K562 (cell line): ENCODE measurements at regions not wholly inside any gene's neighbourhood (a gene's known extent, or its start where the extent isn't known, plus 50 kb on each side); places are given as distances from the start of the nearest gene placed in this dataset.

Experiments used
- MBD1 ChIP-seq: fragments of 250-450 bp; sonication (Bioruptor Pico); IDR thresholded peaks from 2 replicates; pipeline ENCODE4 v1.8.0; 2022; ENCODE audit warnings: inconsistent platforms
- MYC ChIP-seq, 2 experiments: fragments of 250-450 bp in 1 of 2; sonication (Bioruptor Pico) in 1 of 2; IDR thresholded peaks; 2 replicates each; pipeline versions ENCODE4 v1.5.1 to v1.6.1; 2012 to 2021; ENCODE audit warnings: low read depth in 2 of 2, borderline replicate concordance in 1 of 2, improper control_type of control experiment in 1 of 2, low read length in 1 of 2, mild to moderate bottlenecking in 1 of 2, moderate library complexity in 1 of 2
- POLR2AphosphoS2 ChIP-seq: IDR thresholded peaks from 2 replicates; pipeline ENCODE4 v1.6.1; 2012; ENCODE audit warnings: low read length, improper control_type of control experiment
- SAP30 ChIP-seq: fragments of 200-600 bp; sonication (generic); IDR thresholded peaks from 2 replicates; pipeline ENCODE4 v1.6.1; 2012; ENCODE audit warnings: borderline replicate concordance, low read depth, mild to moderate bottlenecking, moderate library complexity, low read length, control low read depth, inconsistent platforms; ENCODE audit not compliant: insufficient read depth, poor library complexity, severe bottlenecking
- SIRT6 ChIP-seq: IDR thresholded peaks from one replicate; pipeline ENCODE4 v1.6.1; 2012; ENCODE audit warnings: low read depth, mild to moderate bottlenecking, control low read depth, inconsistent platforms, low read length, moderate library complexity
- STAT6 ChIP-seq: sonication (generic); formaldehyde crosslinking; IDR thresholded peaks from 2 replicates; pipeline ENCODE4 v1.8.1; 2023; ENCODE audit warnings: mild to moderate bottlenecking, missing genetic modification reagents
- ZBTB40 ChIP-seq, 2 experiments: fragments of 450-650 bp in 1 of 2; sonication (generic) in 1 of 2; formaldehyde crosslinking in 1 of 2; IDR thresholded peaks; 2 replicates each; pipeline versions ENCODE4 v1.7.1 to v1.9.0; 2016 to 2022; ENCODE audit warnings: inconsistent platforms in 1 of 2, mild to moderate bottlenecking in 1 of 2, missing genetic modification reagents in 1 of 2

- TF ChIP-seq ZBTB40 (IDR thresholded peaks at IDR 0.05), result no peak
- no peak for TF ChIP-seq ZBTB40 (CRISPR knock-in tag; IDR thresholded peaks at IDR 0.05)
- no peak for TF ChIP-seq STAT6
- TF ChIP-seq MYC (IDR thresholded peaks at IDR 0.05; ENCODE audit: low read depth, low read length), result no peak
- TF ChIP-seq MYC (CRISPR knock-in tag; IDR thresholded peaks at IDR 0.05; ENCODE audit: borderline replicate concordance, low read depth), result no peak
- no peak for TF ChIP-seq MBD1 (CRISPR knock-in tag)
- no peak for TF ChIP-seq SAP30
- TF ChIP-seq POLR2AphosphoS2, result no peak
- no peak for TF ChIP-seq SIRT6
Observed at GRCh38 chr6:102187186-102187585, 793.7 kb downstream of the GRIK2 start (continued).
